ENCODE measurements at regions not wholly inside any gene's neighbourhood (a gene's known extent, or its start where the extent isn't known, plus 50 kb on each side); places are given as distances from the start of the nearest gene placed in this dataset.

GRCh38 chr3:18825665-18826064 is 322.6 kb upstream of the KCNH8 start:
- Histone ChIP-seq H3K27ac (no peak overlapping the region), H4K20me1 (ENCODE audit: low read depth) (no peaks in the 10 kb centered on the region), H2AFZ (replicated peaks) (no peak overlapping the region), H3K27me3 (no peaks in the 10 kb centered on the region), H3K4me2 (no peak overlapping the region), H3K4me3 (no peak overlapping the region), H3K36me3 (no peaks in the 10 kb centered on the region), H3K4me1 (no peaks in the 10 kb centered on the region), H3K9me3 (ENCODE audit: low read depth) (no peaks in the 10 kb centered on the region), H3K9ac (no peak overlapping the region), H3F3A (ENCODE audit: low read depth) (peaks cover 15% of the 10 kb centered on the region), H3K79me2 (ENCODE audit: low read depth) (no peaks in the 10 kb centered on the region)
- no peak for TF ChIP-seq CTCF (IDR thresholded peaks at IDR 0.05)
- no peak for TF ChIP-seq EZH2phosphoT487 (IDR thresholded peaks at IDR 0.05)
- Mint-ChIP-seq H3K27ac (no peak overlapping the region), H3K4me1 (peaks cover 3% of the 10 kb centered on the region), H3K27me3 (ENCODE audit: insufficient read depth, low read depth) (peaks cover 8% of the 10 kb centered on the region), H3K36me3 (no peaks in the 10 kb centered on the region), H3K9me3 (no peaks in the 10 kb centered on the region), H3K4me3 (no peak overlapping the region)
- DNase-seq (ENCODE audit: low spot score): no peak

GRCh38 chr3:18813300-18813699 is 335.0 kb upstream of the KCNH8 start:
- Histone ChIP-seq H3K36me3 (no peaks in the 10 kb centered on the region), H4K20me1 (ENCODE audit: low read depth) (no peaks in the 10 kb centered on the region), H3K4me1 (no peaks in the 10 kb centered on the region), H3K27me3 (no peaks in the 10 kb centered on the region), H2AFZ (replicated peaks) (no peak overlapping the region), H3K9ac (no peak overlapping the region), H3K79me2 (ENCODE audit: low read depth) (no peaks in the 10 kb centered on the region), H3F3A (ENCODE audit: low read depth) (no peaks in the 10 kb centered on the region), H3K4me3 (no peak overlapping the region), H3K27ac (no peak overlapping the region), H3K4me2 (no peak overlapping the region), H3K9me3 (ENCODE audit: low read depth) (no peaks in the 10 kb centered on the region)
- H3K27ac Mint-ChIP-seq: no peak overlapping the region
- H3K9me3 Mint-ChIP-seq: no peaks in the 10 kb centered on the region
- DNase-seq (ENCODE audit: low spot score): no peak
- H3K4me1 Mint-ChIP-seq: no peaks in the 10 kb centered on the region
- no peaks in the 10 kb centered on the region for H3K36me3 Mint-ChIP-seq
- H3K4me3 Mint-ChIP-seq: no peak overlapping the region
- no peak for TF ChIP-seq CTCF (IDR thresholded peaks at IDR 0.05)
- TF ChIP-seq EZH2 (IDR thresholded peaks at IDR 0.05): no peak
- TF ChIP-seq EZH2phosphoT487 (IDR thresholded peaks at IDR 0.05): no peak
- no peaks in the 10 kb centered on the region for H3K27me3 Mint-ChIP-seq (ENCODE audit: insufficient read depth, low read depth)

- no peak for DNase-seq (ENCODE audit: low spot score)
- no peaks in the 10 kb centered on the region for H3K36me3 ChIP-seq
- H3K4me3 ChIP-seq: no peak overlapping the region
- Mint-ChIP-seq H3K27me3 (ENCODE audit: insufficient read depth, low read depth) (no peaks in the 10 kb centered on the region), H3K9me3 (no peaks in the 10 kb centered on the region), H3K27ac (no peak overlapping the region), H3K4me3 (no peak overlapping the region), H3K36me3 (no peaks in the 10 kb centered on the region), H3K4me1 (no peaks in the 10 kb centered on the region)
- no peaks in the 10 kb centered on the region for H3K9me3 ChIP-seq (ENCODE audit: low read depth)
- no peak overlapping the region for H3K9ac ChIP-seq
- H4K20me1 ChIP-seq (ENCODE audit: low read depth): no peaks in the 10 kb centered on the region
- TF ChIP-seq CTCF (IDR thresholded peaks at IDR 0.05): no peak
- H3K27ac ChIP-seq: no peak overlapping the region
- no peak overlapping the region for H2AFZ ChIP-seq (replicated peaks)
- no peaks in the 10 kb centered on the region for H3K4me1 ChIP-seq
- H3K4me2 ChIP-seq: no peak overlapping the region
- no peaks in the 10 kb centered on the region for H3F3A ChIP-seq (ENCODE audit: low read depth)
- H3K27me3 ChIP-seq: no peaks in the 10 kb centered on the region
- H3K79me2 ChIP-seq (ENCODE audit: low read depth): no peaks in the 10 kb centered on the region
Measured at GRCh38 chr3:18812316-18812715, 336.0 kb upstream of the KCNH8 start.

- Histone ChIP-seq H3K27me3 (no peaks in the 10 kb centered on the region), H2AFZ (replicated peaks) (no peak overlapping the region), H3K4me3 (no peak overlapping the region), H3K27ac (no peak overlapping the region), H3F3A (ENCODE audit: low read depth) (no peaks in the 10 kb centered on the region), H3K4me2 (no peak overlapping the region), H3K36me3 (no peaks in the 10 kb centered on the region), H3K9ac (no peak overlapping the region), H3K79me2 (ENCODE audit: low read depth) (no peaks in the 10 kb centered on the region), H4K20me1 (ENCODE audit: low read depth) (no peaks in the 10 kb centered on the region), H3K9me3 (ENCODE audit: low read depth) (no peaks in the 10 kb centered on the region), H3K4me1 (no peaks in the 10 kb centered on the region)
- Mint-ChIP-seq H3K36me3 (no peaks in the 10 kb centered on the region), H3K27me3 (ENCODE audit: insufficient read depth, low read depth) (no peaks in the 10 kb centered on the region), H3K27ac (no peak overlapping the region), H3K9me3 (no peaks in the 10 kb centered on the region), H3K4me3 (no peak overlapping the region), H3K4me1 (no peaks in the 10 kb centered on the region)
- DNase-seq (ENCODE audit: low spot score): no peak
- TF ChIP-seq CTCF (IDR thresholded peaks at IDR 0.05): no peak
- TF ChIP-seq EZH2phosphoT487 (IDR thresholded peaks at IDR 0.05): no peak
- no peak for TF ChIP-seq EZH2 (IDR thresholded peaks at IDR 0.05)
Measured at GRCh38 chr3:18810306-18810661, 338.0 kb upstream of the KCNH8 start.

All from neural progenitor cell (in vitro differentiated cells).